HG02973 (cell line): ENCODE measurements at regions not wholly inside any gene's neighbourhood (a gene's known extent, or its start where the extent isn't known, plus 50 kb on each side); places are given as distances from the start of the nearest gene placed in this dataset.
"Not testable (repeated sequence)": the region's sequence is repeated elsewhere in the genome, so short reads cannot be mapped to it uniquely, and the experiment has no call there.

Source experiments
- ATAC-seq: cut with Tn5 transposase; IDR thresholded peaks from one replicate; pipeline ENCODE4 v1.9.1; 2021; ENCODE audit warnings: moderate library complexity; ENCODE audit not compliant: unreplicated experiment

DNA sequence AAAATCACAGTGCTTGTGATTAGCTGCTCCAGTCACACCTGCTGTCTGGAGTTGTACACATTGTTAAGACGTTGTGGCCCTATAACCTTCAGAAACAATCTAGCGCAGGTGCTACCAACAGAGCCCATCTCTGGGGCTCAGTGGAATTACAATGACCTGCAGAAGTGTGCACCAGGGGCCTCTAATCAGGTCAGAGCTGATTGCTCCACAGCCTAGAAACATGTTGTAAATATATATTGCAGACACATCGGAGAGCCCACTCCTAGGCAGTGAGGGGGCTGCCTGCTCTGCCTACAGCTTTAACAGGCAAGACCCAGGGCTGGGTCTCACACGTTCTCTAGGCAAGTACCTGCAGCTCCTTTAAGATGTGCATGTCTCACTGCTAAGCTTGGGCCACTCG, 302.0 kb downstream of the SIPA1L2 start:
- ATAC-seq = no peak

DNA sequence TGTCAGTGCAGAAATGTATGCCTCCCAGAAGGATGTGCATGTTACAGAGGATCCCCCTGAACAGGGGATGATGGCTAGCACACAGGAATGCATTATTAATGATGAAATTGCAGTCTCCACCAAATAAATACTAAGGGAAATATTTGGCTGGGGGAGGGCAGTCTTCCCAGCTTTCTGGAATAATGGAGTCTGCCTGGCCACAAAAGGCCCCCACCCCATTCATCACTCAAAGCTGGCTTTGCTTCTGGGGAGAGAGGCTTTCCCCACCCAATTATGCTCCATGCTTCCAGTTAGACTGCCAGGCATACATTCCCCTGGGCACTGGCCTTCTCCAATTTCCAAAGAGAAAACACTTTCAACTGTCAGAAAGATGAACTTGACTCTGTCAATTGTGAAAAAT, 302.7 kb downstream of the SIPA1L2 start:
- no peak for ATAC-seq

DNA sequence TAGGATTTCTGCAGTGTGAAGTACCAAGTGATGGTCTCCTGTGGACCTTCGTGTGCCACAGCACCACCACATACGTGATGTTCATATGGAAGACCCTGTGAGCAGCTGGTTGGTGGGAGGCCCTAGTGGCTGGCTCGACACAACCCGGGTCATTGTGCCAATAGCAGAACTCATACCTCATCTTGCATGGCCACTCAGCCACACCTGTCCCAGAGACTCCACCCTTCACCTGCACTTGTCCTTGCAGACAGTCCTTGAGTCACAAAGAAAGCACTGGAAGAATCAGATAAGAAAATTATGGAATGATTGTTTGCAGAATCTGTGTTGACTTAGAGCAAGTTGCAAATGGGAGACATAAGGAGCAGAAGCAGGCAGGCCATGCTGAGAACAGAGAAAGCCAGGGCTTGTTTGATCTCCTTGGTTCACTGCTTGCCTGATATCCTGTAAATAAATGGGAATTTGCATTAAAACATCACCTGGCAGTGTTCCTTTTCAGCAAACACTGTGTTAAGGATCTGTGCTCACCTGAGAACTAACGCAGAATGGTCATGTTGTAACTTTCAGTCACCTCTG, 307.7 kb downstream of the SIPA1L2 start:
- no peak for ATAC-seq

GRCh38 chr1:232319518-232320210, 310.3 kb downstream of the SIPA1L2 start:
- ATAC-seq = no peak

- ATAC-seq = no peak
Measured at GRCh38 chr1:232319072-232319471, 310.9 kb downstream of the SIPA1L2 start.

GRCh38 chr1:232318143-232318542, 311.8 kb downstream of the SIPA1L2 start:
- no peak for ATAC-seq

DNA sequence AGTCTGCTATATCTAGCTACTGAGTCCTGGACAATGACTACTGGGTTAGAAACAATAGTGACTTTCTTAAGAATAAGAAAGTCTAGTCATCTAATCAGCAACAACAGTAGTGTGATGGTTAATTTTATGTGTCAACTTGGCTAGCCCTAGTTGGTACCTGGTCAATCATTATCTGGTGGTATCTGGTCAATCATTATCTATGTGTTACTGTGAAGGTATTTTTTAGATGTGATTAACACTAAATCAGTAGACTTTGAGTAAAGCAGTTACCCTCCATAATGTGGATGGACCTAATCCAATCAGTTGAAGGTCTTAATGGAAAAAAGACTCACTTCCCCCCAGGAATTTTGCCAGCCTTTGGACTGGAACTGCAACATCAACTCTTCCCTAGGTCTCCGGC, 312.6 kb downstream of the SIPA1L2 start:
- ATAC-seq = no peak

DNA sequence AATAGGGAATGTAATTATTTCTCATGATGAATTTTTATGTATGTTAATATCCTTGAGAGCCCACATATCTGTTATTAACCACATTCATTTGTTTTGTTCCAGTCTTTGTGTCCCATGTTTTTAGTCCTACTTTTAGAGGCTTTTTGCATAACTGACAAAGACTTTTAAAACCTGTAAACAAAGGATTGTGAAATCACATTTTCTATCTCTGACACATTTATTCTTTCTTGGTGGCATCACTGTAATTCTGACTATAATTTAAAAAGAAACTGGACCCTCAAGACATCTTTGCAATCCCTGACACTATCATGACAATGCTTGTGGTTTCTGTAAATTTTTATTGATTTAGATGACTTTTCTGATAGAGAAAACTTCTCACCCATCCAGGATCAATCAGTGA, 313.1 kb downstream of the SIPA1L2 start:
- no peak for ATAC-seq

DNA sequence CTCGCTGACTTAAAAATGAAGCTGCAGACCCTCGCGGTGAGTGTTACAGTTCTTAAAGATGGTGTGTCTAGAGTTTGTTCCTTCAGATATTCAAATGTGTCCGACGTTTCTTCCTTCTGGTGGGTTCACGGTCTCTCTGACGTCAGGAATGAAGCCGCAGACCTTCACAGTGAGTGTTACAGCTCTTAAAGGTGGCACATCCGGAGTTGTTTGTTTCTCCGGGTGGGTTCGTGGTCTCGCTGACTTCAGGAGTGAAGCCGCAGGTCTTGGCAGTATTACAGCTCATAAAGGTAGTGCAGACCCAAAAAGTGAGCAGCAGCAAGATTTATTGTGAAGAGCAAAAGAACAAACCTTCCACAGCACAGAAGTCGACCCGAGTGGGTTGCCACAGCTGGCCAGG, 316.1 kb downstream of the SIPA1L2 start:
- not testable (repeated sequence) for ATAC-seq

DNA sequence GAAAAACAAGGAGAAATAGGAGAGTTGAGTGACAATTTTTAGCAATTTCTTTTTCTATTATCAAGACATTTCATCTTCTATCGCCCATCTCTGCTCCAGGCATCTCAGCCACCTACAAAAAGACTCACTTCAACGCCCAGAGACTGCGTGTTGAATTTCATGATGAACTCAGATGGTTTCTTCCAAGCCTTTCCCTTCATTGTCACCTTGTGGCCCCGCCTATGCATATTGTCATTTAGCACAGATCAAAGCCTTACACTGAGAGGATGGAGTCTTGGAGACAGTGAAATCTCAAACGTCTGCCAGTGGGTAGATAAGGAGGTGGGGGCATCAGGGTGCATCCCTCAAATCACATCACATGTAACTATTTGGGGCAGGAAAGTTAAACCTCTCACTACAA, 319.4 kb downstream of the SIPA1L2 start:
- ATAC-seq = no peak

DNA sequence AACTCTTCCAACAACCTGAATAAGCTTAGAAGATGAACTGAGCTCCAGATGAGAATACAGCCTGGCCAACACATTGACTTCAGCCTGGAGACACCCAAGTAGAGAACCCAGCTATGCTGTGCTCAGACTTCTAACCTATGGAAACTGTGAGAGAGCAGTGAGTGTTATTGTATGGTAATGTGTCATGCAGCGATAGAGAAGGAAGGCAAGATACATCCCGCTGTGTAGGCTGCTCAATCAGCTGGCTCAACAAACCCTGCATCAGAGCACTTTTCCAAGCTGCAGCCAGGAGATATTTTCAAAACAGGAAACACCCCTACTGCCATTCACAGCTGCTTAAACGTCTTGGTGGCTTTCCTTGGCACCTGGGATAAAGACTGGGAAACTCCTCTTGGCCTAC, 321.3 kb downstream of the SIPA1L2 start:
- ATAC-seq = no peak

DNA sequence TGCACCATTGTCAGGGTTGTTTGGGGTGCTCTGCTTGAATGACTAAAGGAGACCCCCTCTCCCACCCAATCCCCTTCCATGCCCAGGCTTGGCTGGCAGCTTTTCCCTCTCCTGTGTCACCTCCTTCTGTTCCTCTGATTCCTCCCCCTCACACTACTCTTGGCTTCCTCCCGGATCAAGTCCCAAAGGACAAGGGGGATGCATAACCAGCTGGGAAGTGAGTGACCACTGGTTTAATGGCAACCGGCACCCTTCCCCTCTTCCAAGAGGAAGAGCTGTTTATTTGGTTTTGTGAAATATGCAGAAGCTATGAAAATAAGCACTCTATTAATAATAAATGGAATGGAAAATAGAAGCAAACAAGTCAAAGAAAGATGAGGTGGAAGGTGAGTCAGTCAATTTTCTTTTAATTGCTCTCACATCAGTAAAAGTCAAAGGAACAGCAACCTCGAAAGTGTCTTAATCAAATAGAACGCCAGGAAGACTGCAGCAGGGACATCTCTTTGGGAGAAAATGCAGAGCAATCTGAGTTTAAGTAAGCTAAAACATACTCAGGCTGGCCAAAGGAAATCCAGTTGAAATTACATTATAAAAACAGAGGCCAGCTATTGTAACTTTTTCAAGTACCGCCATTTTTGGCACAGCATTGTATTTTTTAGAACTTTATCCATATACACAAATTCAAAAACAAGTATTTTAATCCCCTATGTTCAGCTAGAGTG, 322.5 kb downstream of the SIPA1L2 start:
- no peak for ATAC-seq

DNA sequence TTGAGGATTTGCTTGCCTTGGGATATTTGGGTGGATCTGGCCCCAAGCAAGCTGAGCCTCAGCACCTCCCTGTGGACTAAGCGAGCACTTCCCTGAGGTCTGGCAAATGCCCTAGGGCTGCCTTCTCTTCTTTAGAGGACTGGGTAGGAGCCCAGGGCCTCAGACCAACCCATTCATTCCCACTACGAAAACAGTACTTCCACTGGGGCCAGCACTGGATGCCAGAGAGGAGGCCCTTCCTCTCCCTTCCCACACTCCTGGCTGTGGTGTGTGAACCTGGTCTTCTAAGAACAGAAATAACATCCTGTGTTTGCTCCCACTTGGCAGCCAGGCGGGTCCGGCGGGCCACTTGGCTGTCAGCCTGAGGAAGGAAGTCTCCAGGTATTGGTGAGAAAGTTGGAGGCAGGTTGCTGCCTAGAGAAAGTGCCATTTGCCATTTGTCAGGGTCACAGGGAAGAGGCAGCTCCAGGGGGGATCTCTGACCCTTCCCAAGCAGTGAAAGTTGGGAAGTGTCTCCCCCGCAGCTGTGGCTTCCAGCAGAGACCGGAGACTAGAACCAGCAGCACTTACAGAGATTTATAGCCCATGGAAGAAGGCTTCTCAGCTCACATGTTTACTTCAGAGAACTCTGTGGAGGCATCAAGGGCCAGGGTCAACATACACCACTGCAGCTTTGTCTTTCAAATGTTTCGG, 323.5 kb downstream of the SIPA1L2 start:
- no peak for ATAC-seq

GRCh38 chr1:232305050-232305449, 324.9 kb downstream of the SIPA1L2 start:
- no peak for ATAC-seq

DNA sequence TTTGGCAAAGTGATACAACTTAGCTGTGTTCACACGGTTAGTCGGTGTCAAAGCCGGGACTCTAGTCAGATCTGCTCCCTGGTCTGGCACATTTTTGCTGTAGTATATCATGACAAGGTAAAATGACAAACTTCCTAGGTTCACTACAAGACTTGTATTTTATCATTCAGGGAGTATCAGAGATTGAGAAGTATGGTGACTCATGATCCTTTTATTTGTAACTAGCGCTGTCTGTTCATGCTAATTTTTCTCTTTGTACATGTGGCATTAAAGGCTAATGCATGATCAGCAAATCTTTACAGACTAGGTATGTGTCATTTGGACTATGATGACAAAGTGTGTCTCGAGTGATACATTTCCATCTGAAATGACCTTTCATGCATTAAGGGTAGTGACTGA, 326.7 kb downstream of the SIPA1L2 start:
- no peak for ATAC-seq

- ATAC-seq = no peak
Measured at GRCh38 chr1:232302376-232303221, 327.3 kb downstream of the SIPA1L2 start.

DNA sequence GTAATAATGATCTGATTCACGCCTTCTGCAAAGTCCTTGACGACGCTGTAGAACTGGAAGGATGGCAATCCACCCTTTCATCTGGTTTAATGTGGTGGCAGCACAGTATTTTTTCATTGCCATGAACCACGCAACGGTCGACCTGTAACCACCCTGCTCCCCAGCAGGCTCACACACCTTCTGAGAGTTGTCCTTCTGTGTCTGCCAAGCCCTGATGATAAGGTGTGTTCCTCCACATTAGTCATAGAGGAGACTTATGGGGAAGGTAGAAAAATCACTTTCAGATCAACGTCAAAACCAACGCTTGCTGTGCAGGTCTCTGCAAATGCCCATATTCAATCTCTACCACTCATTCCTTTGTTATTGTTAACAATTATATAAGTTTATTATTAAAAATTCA, 328.7 kb downstream of the SIPA1L2 start:
- ATAC-seq = no peak

GRCh38 chr1:232300466-232300865, 329.5 kb downstream of the SIPA1L2 start:
- ATAC-seq = no peak

- no peak for ATAC-seq
Measured at GRCh38 chr1:232296461-232296860, 333.5 kb downstream of the SIPA1L2 start.

DNA sequence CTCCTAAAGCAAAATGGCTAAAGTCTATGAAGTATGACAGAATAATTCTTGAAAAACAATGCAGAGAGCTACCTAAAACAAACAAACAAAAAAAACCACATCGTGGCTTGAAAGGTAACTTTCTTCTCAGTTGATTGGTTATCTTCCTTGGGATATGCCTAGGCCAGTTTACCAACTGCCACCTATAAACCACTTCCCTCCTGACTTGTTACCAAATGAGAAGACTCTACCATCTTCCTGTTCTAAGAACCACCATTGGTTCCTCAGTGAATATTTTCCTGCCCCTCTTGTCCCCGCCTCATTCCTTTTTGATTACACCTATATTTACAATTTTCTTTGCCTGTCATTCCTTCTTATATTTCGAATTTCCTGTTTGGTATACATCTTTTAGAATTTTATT, 336.6 kb downstream of the SIPA1L2 start:
- no peak for ATAC-seq

DNA sequence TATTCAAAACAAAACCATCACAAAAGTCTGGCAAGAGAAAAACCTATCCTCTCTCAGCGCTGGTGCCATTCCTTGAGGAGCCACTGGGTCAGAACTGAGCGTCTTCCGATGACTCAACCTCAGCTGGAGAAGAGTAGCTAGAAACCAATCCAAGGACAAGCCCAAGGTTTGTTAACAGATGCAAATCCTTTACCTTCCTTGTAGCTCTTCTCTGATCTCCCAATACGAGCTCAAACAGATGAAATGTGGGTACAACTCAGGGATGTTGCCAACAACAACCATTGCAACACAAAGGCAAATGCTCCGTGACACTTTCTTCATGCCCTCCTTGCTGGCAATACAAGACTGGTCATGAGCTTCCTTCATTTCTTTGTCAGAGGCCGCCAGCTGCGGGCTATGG, 337.1 kb downstream of the SIPA1L2 start:
- no peak for ATAC-seq
